ENCODE measurements at regions not wholly inside any gene's neighbourhood (a gene's known extent, or its start where the extent isn't known, plus 50 kb on each side); places are given as distances from the start of the nearest gene placed in this dataset.
"Not testable (repeated sequence)": the region's sequence is repeated elsewhere in the genome, so short reads cannot be mapped to it uniquely, and the experiment has no call there.

DNA sequence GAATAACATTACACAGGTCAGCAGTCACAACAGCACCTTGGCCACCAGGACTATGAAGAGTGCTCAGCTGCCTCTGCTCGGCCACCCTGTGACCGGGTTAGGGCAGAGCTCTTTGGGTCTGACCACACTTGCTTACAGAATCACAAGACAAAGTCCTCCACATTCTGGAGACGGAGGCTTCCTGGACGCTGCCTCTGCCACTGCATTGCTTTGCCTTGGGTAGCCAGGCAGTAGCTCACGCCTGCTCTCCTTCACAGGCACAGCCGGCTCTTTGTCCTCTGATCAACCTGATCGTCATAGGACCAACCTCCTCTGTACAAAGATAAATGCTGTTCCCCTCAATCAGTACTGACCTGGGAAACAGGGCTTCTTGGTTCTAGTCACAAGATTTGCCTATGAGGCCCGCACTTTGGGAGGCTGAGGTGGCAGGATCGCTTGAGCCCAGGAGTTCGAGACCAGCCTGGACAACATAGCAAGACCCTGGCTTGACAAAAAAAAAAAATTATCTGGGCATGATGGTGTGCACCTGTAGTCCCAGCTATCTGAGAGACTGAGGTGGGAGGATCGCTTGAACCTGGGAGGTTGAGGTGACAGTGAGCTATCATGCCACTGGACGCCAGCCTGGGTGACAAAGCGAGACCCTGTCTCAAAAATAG lies 128.4 kb upstream of the IER5L start:
- DNase-seq (ENCODE audit: low read depth in 1 of 2, low spot score in 1 of 2): no peak
- TF ChIP-seq GABPA (IDR thresholded peaks at IDR 0.05; ENCODE audit: low read depth) (no peak), SPI1 (IDR thresholded peaks at IDR 0.05; ENCODE audit: borderline replicate concordance, low read depth) (no peak), POLR2AphosphoS5 (IDR thresholded peaks at IDR 0.05; ENCODE audit: low read depth) (no peak)
- TF ChIP-seq, protein P1, sequence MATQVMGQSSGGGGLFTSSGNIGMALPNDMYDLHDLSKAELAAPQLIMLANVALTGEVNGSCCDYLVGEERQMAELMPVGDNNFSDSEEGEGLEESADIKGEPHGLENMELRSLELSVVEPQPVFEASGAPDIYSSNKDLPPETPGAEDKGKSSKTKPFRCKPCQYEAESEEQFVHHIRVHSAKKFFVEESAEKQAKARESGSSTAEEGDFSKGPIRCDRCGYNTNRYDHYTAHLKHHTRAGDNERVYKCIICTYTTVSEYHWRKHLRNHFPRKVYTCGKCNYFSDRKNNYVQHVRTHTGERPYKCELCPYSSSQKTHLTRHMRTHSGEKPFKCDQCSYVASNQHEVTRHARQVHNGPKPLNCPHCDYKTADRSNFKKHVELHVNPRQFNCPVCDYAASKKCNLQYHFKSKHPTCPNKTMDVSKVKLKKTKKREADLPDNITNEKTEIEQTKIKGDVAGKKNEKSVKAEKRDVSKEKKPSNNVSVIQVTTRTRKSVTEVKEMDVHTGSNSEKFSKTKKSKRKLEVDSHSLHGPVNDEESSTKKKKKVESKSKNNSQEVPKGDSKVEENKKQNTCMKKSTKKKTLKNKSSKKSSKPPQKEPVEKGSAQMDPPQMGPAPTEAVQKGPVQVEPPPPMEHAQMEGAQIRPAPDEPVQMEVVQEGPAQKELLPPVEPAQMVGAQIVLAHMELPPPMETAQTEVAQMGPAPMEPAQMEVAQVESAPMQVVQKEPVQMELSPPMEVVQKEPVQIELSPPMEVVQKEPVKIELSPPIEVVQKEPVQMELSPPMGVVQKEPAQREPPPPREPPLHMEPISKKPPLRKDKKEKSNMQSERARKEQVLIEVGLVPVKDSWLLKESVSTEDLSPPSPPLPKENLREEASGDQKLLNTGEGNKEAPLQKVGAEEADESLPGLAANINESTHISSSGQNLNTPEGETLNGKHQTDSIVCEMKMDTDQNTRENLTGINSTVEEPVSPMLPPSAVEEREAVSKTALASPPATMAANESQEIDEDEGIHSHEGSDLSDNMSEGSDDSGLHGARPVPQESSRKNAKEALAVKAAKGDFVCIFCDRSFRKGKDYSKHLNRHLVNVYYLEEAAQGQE (IDR thresholded peaks at IDR 0.05; ENCODE audit: insufficient replicate concordance, low read depth): no peak
- TF ChIP-seq, protein P2, sequence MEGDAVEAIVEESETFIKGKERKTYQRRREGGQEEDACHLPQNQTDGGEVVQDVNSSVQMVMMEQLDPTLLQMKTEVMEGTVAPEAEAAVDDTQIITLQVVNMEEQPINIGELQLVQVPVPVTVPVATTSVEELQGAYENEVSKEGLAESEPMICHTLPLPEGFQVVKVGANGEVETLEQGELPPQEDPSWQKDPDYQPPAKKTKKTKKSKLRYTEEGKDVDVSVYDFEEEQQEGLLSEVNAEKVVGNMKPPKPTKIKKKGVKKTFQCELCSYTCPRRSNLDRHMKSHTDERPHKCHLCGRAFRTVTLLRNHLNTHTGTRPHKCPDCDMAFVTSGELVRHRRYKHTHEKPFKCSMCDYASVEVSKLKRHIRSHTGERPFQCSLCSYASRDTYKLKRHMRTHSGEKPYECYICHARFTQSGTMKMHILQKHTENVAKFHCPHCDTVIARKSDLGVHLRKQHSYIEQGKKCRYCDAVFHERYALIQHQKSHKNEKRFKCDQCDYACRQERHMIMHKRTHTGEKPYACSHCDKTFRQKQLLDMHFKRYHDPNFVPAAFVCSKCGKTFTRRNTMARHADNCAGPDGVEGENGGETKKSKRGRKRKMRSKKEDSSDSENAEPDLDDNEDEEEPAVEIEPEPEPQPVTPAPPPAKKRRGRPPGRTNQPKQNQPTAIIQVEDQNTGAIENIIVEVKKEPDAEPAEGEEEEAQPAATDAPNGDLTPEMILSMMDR (IDR thresholded peaks at IDR 0.05; ENCODE audit: insufficient read depth, low read length): no peak
- Histone ChIP-seq H3K4me3 (replicated peaks; ENCODE audit: insufficient read depth, low read length) (no peak overlapping the region), H3K27me3 (ENCODE audit: insufficient read depth, poor library complexity, severe bottlenecking) (no peaks in the 10 kb centered on the region), H3K27ac (replicated peaks) (no peak overlapping the region)

DNA sequence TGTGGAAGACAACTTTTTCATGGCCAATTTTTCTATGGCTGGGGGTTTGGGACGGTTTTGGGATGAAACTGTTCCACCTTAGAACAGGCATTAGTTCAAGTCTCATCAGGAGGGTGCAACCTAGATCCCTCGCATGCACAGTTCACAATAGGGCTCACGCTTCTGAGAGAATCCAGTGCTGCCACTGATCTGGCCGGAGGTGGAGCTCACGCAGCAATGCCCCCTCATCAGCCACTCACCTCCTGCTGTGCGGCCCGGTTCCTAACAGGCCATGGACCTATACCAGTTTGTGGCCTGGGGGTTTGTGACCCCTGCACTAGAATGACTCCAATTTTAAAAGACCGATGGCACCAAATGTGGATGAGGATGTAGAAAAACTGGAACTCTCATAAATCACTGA lies 127.2 kb upstream of the IER5L start:
- no peak overlapping the region for H3K27ac ChIP-seq (replicated peaks)
- no peak for DNase-seq (ENCODE audit: low read depth in 1 of 2, low spot score in 1 of 2)
- no peaks in the 10 kb centered on the region for H3K27me3 ChIP-seq (ENCODE audit: insufficient read depth, poor library complexity, severe bottlenecking)
- no peak overlapping the region for H3K4me3 ChIP-seq (replicated peaks; ENCODE audit: insufficient read depth, low read length)
- TF ChIP-seq SPI1 (IDR thresholded peaks at IDR 0.05; ENCODE audit: borderline replicate concordance, low read depth) (no peak), GABPA (IDR thresholded peaks at IDR 0.05; ENCODE audit: low read depth) (no peak), POLR2AphosphoS5 (IDR thresholded peaks at IDR 0.05; ENCODE audit: low read depth) (no peak)
- TF ChIP-seq, protein P1 (IDR thresholded peaks at IDR 0.05; ENCODE audit: insufficient replicate concordance, low read depth): no peak
- TF ChIP-seq, protein P2 (IDR thresholded peaks at IDR 0.05; ENCODE audit: insufficient read depth, low read length): no peak

DNA sequence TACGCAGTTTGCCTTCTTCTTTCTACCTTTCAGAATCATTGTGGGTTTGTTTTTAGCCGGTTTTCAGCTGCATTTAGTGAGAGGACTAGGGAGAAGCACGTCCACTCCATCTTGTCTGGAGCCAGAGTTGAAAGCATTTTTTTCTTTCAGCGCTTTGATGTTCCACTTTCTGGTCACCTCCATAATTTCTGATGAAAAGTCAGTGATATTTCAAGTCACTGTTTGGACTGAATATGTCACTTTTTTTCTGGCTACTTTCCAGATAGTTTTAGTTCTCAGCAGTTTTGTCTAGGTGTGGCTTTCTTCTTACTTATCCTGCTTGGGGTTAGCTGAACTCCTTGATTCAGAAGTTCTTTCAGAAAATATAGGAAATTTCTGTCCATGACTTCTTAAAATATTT lies 123.9 kb upstream of the IER5L start:
- TF ChIP-seq, protein P1 (IDR thresholded peaks at IDR 0.05; ENCODE audit: insufficient replicate concordance, low read depth): no peak
- no peak for TF ChIP-seq POLR2AphosphoS5 (IDR thresholded peaks at IDR 0.05; ENCODE audit: low read depth)
- TF ChIP-seq SPI1 (IDR thresholded peaks at IDR 0.05; ENCODE audit: borderline replicate concordance, low read depth): no peak
- no peaks in the 10 kb centered on the region for H3K27me3 ChIP-seq (ENCODE audit: insufficient read depth, poor library complexity, severe bottlenecking)
- H3K4me3 ChIP-seq (replicated peaks; ENCODE audit: insufficient read depth, low read length): no peak overlapping the region
- H3K27ac ChIP-seq (replicated peaks): no peak overlapping the region
- no peak for DNase-seq (ENCODE audit: low read depth in 1 of 2, low spot score in 1 of 2)

DNA sequence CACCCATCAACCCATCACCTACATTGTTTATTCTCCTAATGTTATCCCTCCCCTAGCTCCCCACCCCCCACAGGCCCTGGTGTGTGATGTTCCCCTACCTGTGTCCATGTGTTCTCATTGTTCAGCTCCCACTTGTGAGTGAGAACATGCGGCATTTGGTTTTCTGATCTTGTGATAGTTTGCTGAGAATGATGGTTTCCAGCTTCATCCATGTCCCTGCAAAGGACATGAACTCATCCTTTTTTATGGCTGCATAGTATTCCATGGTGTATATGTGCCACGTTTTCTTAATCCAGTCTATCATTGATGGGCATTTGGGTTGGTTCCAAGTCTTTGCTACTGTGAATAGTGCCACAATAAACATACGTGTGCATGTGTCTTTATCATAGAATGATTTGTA lies 118.1 kb upstream of the IER5L start:
- not testable (repeated sequence) for H3K4me3 ChIP-seq (replicated peaks; ENCODE audit: insufficient read depth, low read length); DNase-seq (ENCODE audit: low read depth in 1 of 2, low spot score in 1 of 2); H3K27ac ChIP-seq (replicated peaks); H3K27me3 ChIP-seq (ENCODE audit: insufficient read depth, poor library complexity, severe bottlenecking)

All from HL-60 (cell line).